ENCODE measurements at regions not wholly inside any gene's neighbourhood (a gene's known extent, or its start where the extent isn't known, plus 50 kb on each side); places are given as distances from the start of the nearest gene placed in this dataset.

DNA sequence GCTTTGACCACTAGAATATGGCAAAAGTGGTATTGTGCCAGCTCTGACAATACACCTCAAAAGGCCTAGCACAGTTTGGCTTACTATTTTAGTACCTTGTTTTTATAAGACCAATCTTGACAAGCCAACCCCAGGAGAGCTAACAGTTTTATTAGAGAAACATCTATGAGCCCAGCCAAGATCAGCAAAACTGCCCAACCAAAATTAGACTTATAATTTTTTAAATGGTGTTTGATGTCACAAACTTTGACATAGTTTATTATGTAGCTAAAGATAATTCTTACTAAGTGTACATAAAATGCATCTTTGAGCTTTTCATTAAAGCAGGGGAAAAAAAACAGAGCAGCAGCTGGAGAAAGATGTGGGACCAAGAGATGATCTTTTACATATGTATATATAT is 537.5 kb downstream of the ZPLD1 start:
- no peak overlapping the region for H3K4me2 ChIP-seq
- H3K27me3 ChIP-seq: no peaks in the 10 kb centered on the region
- DNase-seq (ENCODE audit: low spot score): no peak
- no peak overlapping the region for H3K4me3 ChIP-seq
- no peaks in the 10 kb centered on the region for H3K36me3 ChIP-seq (replicated peaks; ENCODE audit: insufficient read depth, low read depth)
- no peak overlapping the region for H2AFZ ChIP-seq
- H4K20me1 ChIP-seq (ENCODE audit: insufficient read depth, poor library complexity, severe bottlenecking): no peaks in the 10 kb centered on the region
- no peaks in the 10 kb centered on the region for H3K9me2 ChIP-seq (replicated peaks; ENCODE audit: insufficient read depth)
- no peaks in the 10 kb centered on the region for H3K9me3 ChIP-seq (ENCODE audit: low read depth)
- no peaks in the 10 kb centered on the region for H3K4me1 ChIP-seq (ENCODE audit: insufficient read depth)
- TF ChIP-seq EZH2 (IDR thresholded peaks at IDR 0.05; ENCODE audit: borderline replicate concordance): no peak
- TF ChIP-seq, protein P1, sequence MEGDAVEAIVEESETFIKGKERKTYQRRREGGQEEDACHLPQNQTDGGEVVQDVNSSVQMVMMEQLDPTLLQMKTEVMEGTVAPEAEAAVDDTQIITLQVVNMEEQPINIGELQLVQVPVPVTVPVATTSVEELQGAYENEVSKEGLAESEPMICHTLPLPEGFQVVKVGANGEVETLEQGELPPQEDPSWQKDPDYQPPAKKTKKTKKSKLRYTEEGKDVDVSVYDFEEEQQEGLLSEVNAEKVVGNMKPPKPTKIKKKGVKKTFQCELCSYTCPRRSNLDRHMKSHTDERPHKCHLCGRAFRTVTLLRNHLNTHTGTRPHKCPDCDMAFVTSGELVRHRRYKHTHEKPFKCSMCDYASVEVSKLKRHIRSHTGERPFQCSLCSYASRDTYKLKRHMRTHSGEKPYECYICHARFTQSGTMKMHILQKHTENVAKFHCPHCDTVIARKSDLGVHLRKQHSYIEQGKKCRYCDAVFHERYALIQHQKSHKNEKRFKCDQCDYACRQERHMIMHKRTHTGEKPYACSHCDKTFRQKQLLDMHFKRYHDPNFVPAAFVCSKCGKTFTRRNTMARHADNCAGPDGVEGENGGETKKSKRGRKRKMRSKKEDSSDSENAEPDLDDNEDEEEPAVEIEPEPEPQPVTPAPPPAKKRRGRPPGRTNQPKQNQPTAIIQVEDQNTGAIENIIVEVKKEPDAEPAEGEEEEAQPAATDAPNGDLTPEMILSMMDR (IDR thresholded peaks at IDR 0.05; ENCODE audit: poor library complexity): no peak
- TF ChIP-seq EZH2phosphoT487 (IDR thresholded peaks at IDR 0.05; ENCODE audit: low read depth, severe bottlenecking, unreplicated experiment): no peak
- no peaks in the 10 kb centered on the region for H3K79me2 ChIP-seq
- no peak overlapping the region for H3K27ac ChIP-seq

- no peak overlapping the region for H3K4me3 ChIP-seq
- no peaks in the 10 kb centered on the region for H3K79me2 ChIP-seq
- H3K4me1 ChIP-seq (ENCODE audit: insufficient read depth): no peaks in the 10 kb centered on the region
- no peaks in the 10 kb centered on the region for H3K9me3 ChIP-seq (ENCODE audit: low read depth)
- no peak overlapping the region for H3K4me2 ChIP-seq
- no peak for DNase-seq (ENCODE audit: low spot score)
- no peaks in the 10 kb centered on the region for H3K27me3 ChIP-seq
- H2AFZ ChIP-seq: no peak overlapping the region
- TF ChIP-seq EZH2 (IDR thresholded peaks at IDR 0.05; ENCODE audit: borderline replicate concordance) (no peak), EZH2phosphoT487 (IDR thresholded peaks at IDR 0.05; ENCODE audit: low read depth, severe bottlenecking, unreplicated experiment) (no peak)
- TF ChIP-seq, protein P1 (IDR thresholded peaks at IDR 0.05; ENCODE audit: poor library complexity): no peak
- no peaks in the 10 kb centered on the region for H4K20me1 ChIP-seq (ENCODE audit: insufficient read depth, poor library complexity, severe bottlenecking)
- H3K36me3 ChIP-seq (replicated peaks; ENCODE audit: insufficient read depth, low read depth): no peaks in the 10 kb centered on the region
- H3K27ac ChIP-seq: no peak overlapping the region
- WGBS (ENCODE audit: low lambda C conversion rate, missing lambda C conversion rate): 88% methylated on average over 2 of the region's 2 CpGs
- H3K9me2 ChIP-seq (replicated peaks; ENCODE audit: insufficient read depth): no peaks in the 10 kb centered on the region
Measured at GRCh38 chr3:102974333-102974732, 539.5 kb downstream of the ZPLD1 start.

GRCh38 chr3:102979191-102979590 is 544.4 kb downstream of the ZPLD1 start:
- no peaks in the 10 kb centered on the region for H4K20me1 ChIP-seq (ENCODE audit: insufficient read depth, poor library complexity, severe bottlenecking)
- DNase-seq (ENCODE audit: low spot score): no peak
- TF ChIP-seq, protein P1 (IDR thresholded peaks at IDR 0.05; ENCODE audit: poor library complexity): no peak
- TF ChIP-seq EZH2phosphoT487 (IDR thresholded peaks at IDR 0.05; ENCODE audit: low read depth, severe bottlenecking, unreplicated experiment): no peak
- TF ChIP-seq EZH2 (IDR thresholded peaks at IDR 0.05; ENCODE audit: borderline replicate concordance): no peak
- H3K36me3 ChIP-seq (replicated peaks; ENCODE audit: insufficient read depth, low read depth): no peaks in the 10 kb centered on the region
- no peaks in the 10 kb centered on the region for H3K9me3 ChIP-seq (ENCODE audit: low read depth)
- H3K27ac ChIP-seq: no peak overlapping the region
- no peaks in the 10 kb centered on the region for H3K27me3 ChIP-seq
- H2AFZ ChIP-seq: no peak overlapping the region
- H3K4me1 ChIP-seq (ENCODE audit: insufficient read depth): peaks cover 4% of the 10 kb centered on the region
- H3K4me3 ChIP-seq: no peak overlapping the region
- no peaks in the 10 kb centered on the region for H3K9me2 ChIP-seq (replicated peaks; ENCODE audit: insufficient read depth)
- no peaks in the 10 kb centered on the region for H3K79me2 ChIP-seq
- H3K4me2 ChIP-seq: no peak overlapping the region
